ENCODE measurements at regions not wholly inside any gene's neighbourhood (a gene's known extent, or its start where the extent isn't known, plus 50 kb on each side); places are given as distances from the start of the nearest gene placed in this dataset.

- DNase-seq (no peak), ATAC-seq (ENCODE audit: low read depth) (no peak)
- Mint-ChIP-seq H3K4me1 (peaks cover 20% of the 10 kb centered on the region), H3K27ac (no peak overlapping the region), H3K36me3 (ENCODE audit: low read depth) (no peaks in the 10 kb centered on the region), H3K27me3 (peaks cover 12% of the 10 kb centered on the region), H3K4me3 (no peak overlapping the region), H3K9me3 (no peaks in the 10 kb centered on the region)
- CTCF ChIA-PET = interaction anchor here (2.3 kb wide), 1 partner anchor 275 kb away, joined by 6 read pairs; no protein-coding TSS in a partner anchor
- intact Hi-C loops (cut with micrococcal nuclease) = no loop called here
- TF ChIP-seq CTCF (IDR thresholded peaks at IDR 0.05) = no peak
- POLR2A ChIA-PET = no interaction called here
These were observed 125.9 kb downstream of the MRPS6 start for GRCh38 chr21:34199121-34199910.

GRCh38 chr21:34200288-34200905 lies 127.0 kb downstream of the MRPS6 start:
- no peak overlapping the region for H3K4me3 Mint-ChIP-seq
- peaks cover 20% of the 10 kb centered on the region for H3K4me1 Mint-ChIP-seq
- ChIA-PET CTCF (interaction anchor here (3.3 kb wide), 1 partner anchor 277 kb away, joined by 34 read pairs; no protein-coding TSS in a partner anchor), POLR2A (no interaction called here)
- TF ChIP-seq CTCF (IDR thresholded peaks at IDR 0.05) = no peak
- DNase-seq (no peak), ATAC-seq (ENCODE audit: low read depth) (no peak)
- intact Hi-C loops (cut with micrococcal nuclease) = loop anchor here (10.0 kb wide), 1 partner anchor 126 kb away; the partner anchor contains the start of genes MRPS6 and SLC5A3
- peaks cover 12% of the 10 kb centered on the region for H3K27me3 Mint-ChIP-seq
- H3K9me3 Mint-ChIP-seq = no peaks in the 10 kb centered on the region
- H3K36me3 Mint-ChIP-seq (ENCODE audit: low read depth) = no peaks in the 10 kb centered on the region
- no peak overlapping the region for H3K27ac Mint-ChIP-seq

GRCh38 chr21:34201001-34201400 lies 127.6 kb downstream of the MRPS6 start:
- TF ChIP-seq CTCF (IDR thresholded peaks at IDR 0.05) = no peak
- Mint-ChIP-seq H3K4me1 (peaks cover 22% of the 10 kb centered on the region), H3K36me3 (ENCODE audit: low read depth) (no peaks in the 10 kb centered on the region), H3K27me3 (peaks cover 12% of the 10 kb centered on the region), H3K27ac (no peak overlapping the region), H3K4me3 (peak overlapping the region; percentile 67), H3K9me3 (no peaks in the 10 kb centered on the region)
- CTCF ChIA-PET = interaction anchor here (1.5 to 3.3 kb wide), 2 partner anchors 224 to 277 kb away, joined by 3 to 34 read pairs; no protein-coding TSS in a partner anchor
- intact Hi-C loops (cut with micrococcal nuclease) = loop anchor here (10.0 kb wide), 1 partner anchor 126 kb away; the partner anchor contains the start of genes MRPS6 and SLC5A3
- POLR2A ChIA-PET = no interaction called here
- ATAC-seq (ENCODE audit: low read depth) (no peak), DNase-seq (no peak)

- Mint-ChIP-seq H3K9me3 (no peaks in the 10 kb centered on the region), H3K4me1 (peaks cover 22% of the 10 kb centered on the region), H3K27ac (no peak overlapping the region), H3K36me3 (ENCODE audit: low read depth) (no peaks in the 10 kb centered on the region), H3K4me3 (peak overlapping the region; percentile 67), H3K27me3 (peaks cover 12% of the 10 kb centered on the region)
- ATAC-seq (ENCODE audit: low read depth) (no peak), DNase-seq (no peak)
- POLR2A ChIA-PET = interaction anchor here (0.7 kb wide), 1 partner anchor 18 kb away, joined by 3 read pairs; no protein-coding TSS in a partner anchor
- intact Hi-C loops (cut with micrococcal nuclease) = loop anchor here (10.0 kb wide), 1 partner anchor 127 kb away; the partner anchor contains the start of genes MRPS6 and SLC5A3
- TF ChIP-seq CTCF (IDR thresholded peaks at IDR 0.05) = no peak
- CTCF ChIA-PET = interaction anchor here (1.1 to 3.3 kb wide), 4 partner anchors 61 to 278 kb away, joined by 3 to 34 read pairs (median 3); no protein-coding TSS in a partner anchor
These were observed 128.1 kb downstream of the MRPS6 start for GRCh38 chr21:34201481-34201858.
